ENCODE measurements at regions not wholly inside any gene's neighbourhood (a gene's known extent, or its start where the extent isn't known, plus 50 kb on each side); places are given as distances from the start of the nearest gene placed in this dataset.
A peak's percentile ranks its signal among the peaks of the same experiment; 100 is the strongest.

DNA sequence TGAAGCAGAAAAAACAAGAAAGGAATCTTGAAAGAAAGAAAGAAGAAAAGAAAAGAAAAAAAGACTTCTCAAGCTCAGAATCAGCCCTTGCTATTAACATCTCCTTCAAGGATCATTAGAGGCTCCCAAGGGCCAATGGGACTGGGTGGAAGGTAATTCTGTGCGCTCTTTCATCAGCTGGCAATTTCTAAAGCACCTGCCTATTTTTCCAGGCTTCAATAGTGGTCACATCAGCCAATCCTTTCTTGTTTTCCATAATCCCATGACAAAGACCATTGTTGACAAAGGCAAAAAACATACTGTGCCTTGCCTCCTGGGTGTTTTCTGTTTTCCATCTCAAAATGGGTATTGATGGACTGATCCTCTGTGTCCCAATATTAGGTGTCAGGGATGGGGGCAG is 88.2 kb upstream of the TSC22D1 start:
- no peak for TF ChIP-seq ZNF658 (tag by site-specific recombination; IDR thresholded peaks at IDR 0.05)
- no peak for TF ChIP-seq ZNF785 (tag by site-specific recombination; IDR thresholded peaks at IDR 0.05)
- TF ChIP-seq ZNF555 (tag by site-specific recombination; conservative IDR thresholded peaks at IDR 0.05): no peak
- TF ChIP-seq, protein P1, sequence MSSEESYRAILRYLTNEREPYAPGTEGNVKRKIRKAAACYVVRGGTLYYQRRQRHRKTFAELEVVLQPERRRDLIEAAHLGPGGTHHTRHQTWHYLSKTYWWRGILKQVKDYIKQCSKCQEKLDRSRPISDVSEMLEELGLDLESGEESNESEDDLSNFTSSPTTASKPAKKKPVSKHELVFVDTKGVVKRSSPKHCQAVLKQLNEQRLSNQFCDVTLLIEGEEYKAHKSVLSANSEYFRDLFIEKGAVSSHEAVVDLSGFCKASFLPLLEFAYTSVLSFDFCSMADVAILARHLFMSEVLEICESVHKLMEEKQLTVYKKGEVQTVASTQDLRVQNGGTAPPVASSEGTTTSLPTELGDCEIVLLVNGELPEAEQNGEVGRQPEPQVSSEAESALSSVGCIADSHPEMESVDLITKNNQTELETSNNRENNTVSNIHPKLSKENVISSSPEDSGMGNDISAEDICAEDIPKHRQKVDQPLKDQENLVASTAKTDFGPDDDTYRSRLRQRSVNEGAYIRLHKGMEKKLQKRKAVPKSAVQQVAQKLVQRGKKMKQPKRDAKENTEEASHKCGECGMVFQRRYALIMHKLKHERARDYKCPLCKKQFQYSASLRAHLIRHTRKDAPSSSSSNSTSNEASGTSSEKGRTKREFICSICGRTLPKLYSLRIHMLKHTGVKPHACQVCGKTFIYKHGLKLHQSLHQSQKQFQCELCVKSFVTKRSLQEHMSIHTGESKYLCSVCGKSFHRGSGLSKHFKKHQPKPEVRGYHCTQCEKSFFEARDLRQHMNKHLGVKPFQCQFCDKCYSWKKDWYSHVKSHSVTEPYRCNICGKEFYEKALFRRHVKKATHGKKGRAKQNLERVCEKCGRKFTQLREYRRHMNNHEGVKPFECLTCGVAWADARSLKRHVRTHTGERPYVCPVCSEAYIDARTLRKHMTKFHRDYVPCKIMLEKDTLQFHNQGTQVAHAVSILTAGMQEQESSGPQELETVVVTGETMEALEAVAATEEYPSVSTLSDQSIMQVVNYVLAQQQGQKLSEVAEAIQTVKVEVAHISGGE (tag by site-specific recombination; conservative IDR thresholded peaks at IDR 0.05; ENCODE audit: low read depth): no peak
- TF ChIP-seq, protein P2, sequence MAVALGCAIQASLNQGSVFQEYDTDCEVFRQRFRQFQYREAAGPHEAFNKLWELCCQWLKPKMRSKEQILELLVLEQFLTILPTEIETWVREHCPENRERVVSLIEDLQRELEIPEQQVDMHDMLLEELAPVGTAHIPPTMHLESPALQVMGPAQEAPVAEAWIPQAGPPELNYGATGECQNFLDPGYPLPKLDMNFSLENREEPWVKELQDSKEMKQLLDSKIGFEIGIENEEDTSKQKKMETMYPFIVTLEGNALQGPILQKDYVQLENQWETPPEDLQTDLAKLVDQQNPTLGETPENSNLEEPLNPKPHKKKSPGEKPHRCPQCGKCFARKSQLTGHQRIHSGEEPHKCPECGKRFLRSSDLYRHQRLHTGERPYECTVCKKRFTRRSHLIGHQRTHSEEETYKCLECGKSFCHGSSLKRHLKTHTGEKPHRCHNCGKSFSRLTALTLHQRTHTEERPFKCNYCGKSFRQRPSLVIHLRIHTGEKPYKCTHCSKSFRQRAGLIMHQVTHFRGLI (tag by site-specific recombination; IDR thresholded peaks at IDR 0.05): no peak
- TF ChIP-seq ZNF10 (tag by site-specific recombination; IDR thresholded peaks at IDR 0.05): no peak
- no peak for TF ChIP-seq ZNF416 (tag by site-specific recombination; IDR thresholded peaks at IDR 0.05)
- no peak for TF ChIP-seq ZNF140 (tag by site-specific recombination; IDR thresholded peaks at IDR 0.05)
- no peak for TF ChIP-seq ZNF560 (tag by site-specific recombination; IDR thresholded peaks at IDR 0.05; ENCODE audit: borderline replicate concordance)
- no peak for TF ChIP-seq SCRT1 (tag by site-specific recombination; IDR thresholded peaks at IDR 0.05; ENCODE audit: borderline replicate concordance)
- TF ChIP-seq, protein P3, sequence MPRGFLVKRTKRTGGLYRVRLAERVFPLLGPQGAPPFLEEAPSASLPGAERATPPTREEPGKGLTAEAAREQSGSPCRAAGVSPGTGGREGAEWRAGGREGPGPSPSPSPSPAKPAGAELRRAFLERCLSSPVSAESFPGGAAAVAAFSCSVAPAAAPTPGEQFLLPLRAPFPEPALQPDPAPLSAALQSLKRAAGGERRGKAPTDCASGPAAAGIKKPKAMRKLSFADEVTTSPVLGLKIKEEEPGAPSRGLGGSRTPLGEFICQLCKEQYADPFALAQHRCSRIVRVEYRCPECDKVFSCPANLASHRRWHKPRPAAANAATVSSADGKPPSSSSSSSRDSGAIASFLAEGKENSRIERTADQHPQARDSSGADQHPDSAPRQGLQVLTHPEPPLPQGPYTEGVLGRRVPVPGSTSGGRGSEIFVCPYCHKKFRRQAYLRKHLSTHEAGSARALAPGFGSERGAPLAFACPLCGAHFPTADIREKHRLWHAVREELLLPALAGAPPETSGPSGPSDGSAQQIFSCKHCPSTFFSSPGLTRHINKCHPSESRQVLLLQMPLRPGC (tag by site-specific recombination; IDR thresholded peaks at IDR 0.05): no peak
- no peak for TF ChIP-seq ZNF23 (tag by site-specific recombination; IDR thresholded peaks at IDR 0.05; ENCODE audit: borderline replicate concordance)
- TF ChIP-seq, protein P4, sequence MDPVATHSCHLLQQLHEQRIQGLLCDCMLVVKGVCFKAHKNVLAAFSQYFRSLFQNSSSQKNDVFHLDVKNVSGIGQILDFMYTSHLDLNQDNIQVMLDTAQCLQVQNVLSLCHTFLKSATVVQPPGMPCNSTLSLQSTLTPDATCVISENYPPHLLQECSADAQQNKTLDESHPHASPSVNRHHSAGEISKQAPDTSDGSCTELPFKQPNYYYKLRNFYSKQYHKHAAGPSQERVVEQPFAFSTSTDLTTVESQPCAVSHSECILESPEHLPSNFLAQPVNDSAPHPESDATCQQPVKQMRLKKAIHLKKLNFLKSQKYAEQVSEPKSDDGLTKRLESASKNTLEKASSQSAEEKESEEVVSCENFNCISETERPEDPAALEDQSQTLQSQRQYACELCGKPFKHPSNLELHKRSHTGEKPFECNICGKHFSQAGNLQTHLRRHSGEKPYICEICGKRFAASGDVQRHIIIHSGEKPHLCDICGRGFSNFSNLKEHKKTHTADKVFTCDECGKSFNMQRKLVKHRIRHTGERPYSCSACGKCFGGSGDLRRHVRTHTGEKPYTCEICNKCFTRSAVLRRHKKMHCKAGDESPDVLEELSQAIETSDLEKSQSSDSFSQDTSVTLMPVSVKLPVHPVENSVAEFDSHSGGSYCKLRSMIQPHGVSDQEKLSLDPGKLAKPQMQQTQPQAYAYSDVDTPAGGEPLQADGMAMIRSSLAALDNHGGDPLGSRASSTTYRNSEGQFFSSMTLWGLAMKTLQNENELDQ (tag by site-specific recombination; IDR thresholded peaks at IDR 0.05; ENCODE audit: low read depth): no peak
- no peak for TF ChIP-seq YY1 (tag by site-specific recombination; IDR thresholded peaks at IDR 0.05)
- no peaks in the 10 kb centered on the region for H3K9me3 ChIP-seq (ENCODE audit: control insufficient read depth, insufficient read depth, low read depth, low read length)
- H3K4me3 ChIP-seq (ENCODE audit: low read depth, low read length): no peak overlapping the region
- CTCF ChIA-PET: no interaction called here
- POLR2A ChIA-PET: no interaction called here
- no peaks in the 10 kb centered on the region for H3K4me1 ChIP-seq (ENCODE audit: control insufficient read depth, insufficient read depth, low read length)
- H3K27ac ChIP-seq (ENCODE audit: extremely low read depth, low read depth, low read length): no peak overlapping the region
- H3K36me3 ChIP-seq (ENCODE audit: control insufficient read depth in 2 of 2, insufficient read depth in 1 of 2, low read length in 2 of 2): no peaks in the 10 kb centered on the region

DNA sequence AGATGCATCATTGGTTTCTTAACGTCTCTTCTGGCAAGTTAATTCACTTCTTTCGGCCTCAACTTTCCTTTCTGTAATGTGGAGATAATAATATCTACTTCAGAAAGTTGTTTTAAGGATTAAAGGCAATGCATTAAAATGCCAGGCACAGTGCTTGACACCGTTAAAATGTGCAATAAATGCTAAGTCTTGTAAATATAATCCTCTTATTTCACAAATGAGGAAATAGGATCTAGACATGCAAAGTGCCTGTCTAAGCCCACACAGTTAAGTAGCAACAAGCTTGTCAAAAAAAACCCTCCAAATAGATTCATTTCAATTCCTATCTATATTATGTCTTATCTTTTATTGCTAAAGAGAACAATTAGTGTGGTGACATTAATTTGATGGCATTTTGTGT is 86.4 kb upstream of the TSC22D1 start:
- ChIA-PET CTCF (no interaction called here), POLR2A (interaction anchor here (0.7 kb wide), 1 partner anchor 148 kb away, joined by 3 read pairs; no protein-coding TSS in a partner anchor)
- no peaks in the 10 kb centered on the region for H3K4me1 ChIP-seq (ENCODE audit: control insufficient read depth, insufficient read depth, low read length)
- H3K27ac ChIP-seq (ENCODE audit: extremely low read depth, low read depth, low read length): no peak overlapping the region
- H3K9me3 ChIP-seq (ENCODE audit: control insufficient read depth, insufficient read depth, low read depth, low read length): no peaks in the 10 kb centered on the region
- TF ChIP-seq ZNF354C (tag by site-specific recombination; IDR thresholded peaks at IDR 0.05; ENCODE audit: borderline replicate concordance, low read depth) (no peak), ZSCAN30 (tag by site-specific recombination; IDR thresholded peaks at IDR 0.05) (0 out of 2 replicates have a peak, but pooled peaks have one; percentile 25), BCL11B (tag by site-specific recombination; IDR thresholded peaks at IDR 0.05; ENCODE audit: low read depth) (0 out of 2 replicates have a peak, but pooled peaks have one; percentile 26)
- TF ChIP-seq, protein P5, sequence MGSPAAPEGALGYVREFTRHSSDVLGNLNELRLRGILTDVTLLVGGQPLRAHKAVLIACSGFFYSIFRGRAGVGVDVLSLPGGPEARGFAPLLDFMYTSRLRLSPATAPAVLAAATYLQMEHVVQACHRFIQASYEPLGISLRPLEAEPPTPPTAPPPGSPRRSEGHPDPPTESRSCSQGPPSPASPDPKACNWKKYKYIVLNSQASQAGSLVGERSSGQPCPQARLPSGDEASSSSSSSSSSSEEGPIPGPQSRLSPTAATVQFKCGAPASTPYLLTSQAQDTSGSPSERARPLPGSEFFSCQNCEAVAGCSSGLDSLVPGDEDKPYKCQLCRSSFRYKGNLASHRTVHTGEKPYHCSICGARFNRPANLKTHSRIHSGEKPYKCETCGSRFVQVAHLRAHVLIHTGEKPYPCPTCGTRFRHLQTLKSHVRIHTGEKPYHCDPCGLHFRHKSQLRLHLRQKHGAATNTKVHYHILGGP (tag by site-specific recombination; IDR thresholded peaks at IDR 0.05): no peak
- TF ChIP-seq, protein P6, sequence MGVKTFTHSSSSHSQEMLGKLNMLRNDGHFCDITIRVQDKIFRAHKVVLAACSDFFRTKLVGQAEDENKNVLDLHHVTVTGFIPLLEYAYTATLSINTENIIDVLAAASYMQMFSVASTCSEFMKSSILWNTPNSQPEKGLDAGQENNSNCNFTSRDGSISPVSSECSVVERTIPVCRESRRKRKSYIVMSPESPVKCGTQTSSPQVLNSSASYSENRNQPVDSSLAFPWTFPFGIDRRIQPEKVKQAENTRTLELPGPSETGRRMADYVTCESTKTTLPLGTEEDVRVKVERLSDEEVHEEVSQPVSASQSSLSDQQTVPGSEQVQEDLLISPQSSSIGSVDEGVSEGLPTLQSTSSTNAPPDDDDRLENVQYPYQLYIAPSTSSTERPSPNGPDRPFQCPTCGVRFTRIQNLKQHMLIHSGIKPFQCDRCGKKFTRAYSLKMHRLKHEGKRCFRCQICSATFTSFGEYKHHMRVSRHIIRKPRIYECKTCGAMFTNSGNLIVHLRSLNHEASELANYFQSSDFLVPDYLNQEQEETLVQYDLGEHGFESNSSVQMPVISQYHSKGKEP (tag by site-specific recombination; IDR thresholded peaks at IDR 0.05): peak; percentile 63; the same call in 1 of the 2 replicates
- H3K36me3 ChIP-seq (ENCODE audit: control insufficient read depth in 2 of 2, insufficient read depth in 1 of 2, low read length in 2 of 2): no peaks in the 10 kb centered on the region
- no peak overlapping the region for H3K4me3 ChIP-seq (ENCODE audit: low read depth, low read length)
